ENCODE measurements at regions not wholly inside any gene's neighbourhood (a gene's known extent, or its start where the extent isn't known, plus 50 kb on each side); places are given as distances from the start of the nearest gene placed in this dataset.

DNA sequence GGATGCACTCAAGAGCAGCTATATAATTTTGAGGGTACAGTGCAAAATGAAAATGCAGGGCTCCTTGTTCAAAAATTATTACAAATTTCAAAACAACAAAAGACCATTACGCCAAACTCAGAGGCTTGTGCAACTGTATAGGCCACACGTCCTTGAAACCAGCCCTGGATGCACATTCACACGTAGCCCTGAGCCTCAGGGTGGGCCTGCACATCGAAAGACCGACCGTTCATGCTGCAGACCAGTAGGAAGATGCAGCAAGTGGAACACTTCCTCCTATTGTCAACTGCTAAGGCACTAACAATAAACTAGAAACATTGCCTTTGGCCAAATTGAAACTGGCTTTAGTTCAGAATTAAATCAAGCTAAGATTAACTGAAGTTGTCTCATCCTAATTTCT, 174.7 kb downstream of the SHOX2 start:
- 23% methylated on average over 6 of the region's 6 CpGs for WGBS (ENCODE audit: missing lambda C conversion rate)
- CTCF ChIA-PET = interaction anchor here (0.9 kb wide), 1 partner anchor 312 kb away, joined by 3 read pairs; no protein-coding TSS in a partner anchor
- Histone ChIP-seq H3K9me3 (no peaks in the 10 kb centered on the region), H3K27ac (no peak overlapping the region), H3K4me3 (no peak overlapping the region), H3K4me2 (no peak overlapping the region), H3K4me1 (no peaks in the 10 kb centered on the region)
- TF ChIP-seq FOSL2 (IDR thresholded peaks at IDR 0.05) = no peak
- no peak for TF ChIP-seq FOSL2 (CRISPR knock-in tag; IDR thresholded peaks at IDR 0.05)
- TF ChIP-seq ZNF302 (CRISPR knock-in tag; IDR thresholded peaks at IDR 0.05) = no peak
- TF ChIP-seq, protein P1, sequence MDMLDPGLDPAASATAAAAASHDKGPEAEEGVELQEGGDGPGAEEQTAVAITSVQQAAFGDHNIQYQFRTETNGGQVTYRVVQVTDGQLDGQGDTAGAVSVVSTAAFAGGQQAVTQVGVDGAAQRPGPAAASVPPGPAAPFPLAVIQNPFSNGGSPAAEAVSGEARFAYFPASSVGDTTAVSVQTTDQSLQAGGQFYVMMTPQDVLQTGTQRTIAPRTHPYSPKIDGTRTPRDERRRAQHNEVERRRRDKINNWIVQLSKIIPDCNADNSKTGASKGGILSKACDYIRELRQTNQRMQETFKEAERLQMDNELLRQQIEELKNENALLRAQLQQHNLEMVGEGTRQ (IDR thresholded peaks at IDR 0.05) = no peak
- no peak for TF ChIP-seq NPAS2 (CRISPR knock-in tag; IDR thresholded peaks at IDR 0.05; ENCODE audit: borderline replicate concordance)
- TF ChIP-seq, protein P2, sequence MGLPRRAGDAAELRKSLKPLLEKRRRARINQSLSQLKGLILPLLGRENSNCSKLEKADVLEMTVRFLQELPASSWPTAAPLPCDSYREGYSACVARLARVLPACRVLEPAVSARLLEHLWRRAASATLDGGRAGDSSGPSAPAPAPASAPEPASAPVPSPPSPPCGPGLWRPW (IDR thresholded peaks at IDR 0.05) = no peak
- no peak for TF ChIP-seq TP53 (CRISPR knock-in tag; IDR thresholded peaks at IDR 0.05)
- TF ChIP-seq, protein P3, sequence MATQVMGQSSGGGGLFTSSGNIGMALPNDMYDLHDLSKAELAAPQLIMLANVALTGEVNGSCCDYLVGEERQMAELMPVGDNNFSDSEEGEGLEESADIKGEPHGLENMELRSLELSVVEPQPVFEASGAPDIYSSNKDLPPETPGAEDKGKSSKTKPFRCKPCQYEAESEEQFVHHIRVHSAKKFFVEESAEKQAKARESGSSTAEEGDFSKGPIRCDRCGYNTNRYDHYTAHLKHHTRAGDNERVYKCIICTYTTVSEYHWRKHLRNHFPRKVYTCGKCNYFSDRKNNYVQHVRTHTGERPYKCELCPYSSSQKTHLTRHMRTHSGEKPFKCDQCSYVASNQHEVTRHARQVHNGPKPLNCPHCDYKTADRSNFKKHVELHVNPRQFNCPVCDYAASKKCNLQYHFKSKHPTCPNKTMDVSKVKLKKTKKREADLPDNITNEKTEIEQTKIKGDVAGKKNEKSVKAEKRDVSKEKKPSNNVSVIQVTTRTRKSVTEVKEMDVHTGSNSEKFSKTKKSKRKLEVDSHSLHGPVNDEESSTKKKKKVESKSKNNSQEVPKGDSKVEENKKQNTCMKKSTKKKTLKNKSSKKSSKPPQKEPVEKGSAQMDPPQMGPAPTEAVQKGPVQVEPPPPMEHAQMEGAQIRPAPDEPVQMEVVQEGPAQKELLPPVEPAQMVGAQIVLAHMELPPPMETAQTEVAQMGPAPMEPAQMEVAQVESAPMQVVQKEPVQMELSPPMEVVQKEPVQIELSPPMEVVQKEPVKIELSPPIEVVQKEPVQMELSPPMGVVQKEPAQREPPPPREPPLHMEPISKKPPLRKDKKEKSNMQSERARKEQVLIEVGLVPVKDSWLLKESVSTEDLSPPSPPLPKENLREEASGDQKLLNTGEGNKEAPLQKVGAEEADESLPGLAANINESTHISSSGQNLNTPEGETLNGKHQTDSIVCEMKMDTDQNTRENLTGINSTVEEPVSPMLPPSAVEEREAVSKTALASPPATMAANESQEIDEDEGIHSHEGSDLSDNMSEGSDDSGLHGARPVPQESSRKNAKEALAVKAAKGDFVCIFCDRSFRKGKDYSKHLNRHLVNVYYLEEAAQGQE (IDR thresholded peaks at IDR 0.05) = no peak
- no peak for ATAC-seq
- no peak for DNase-seq (ENCODE audit: low read depth in 1 of 2, low spot score in 1 of 2)
- FAIRE-seq = peak; percentile 18
- POLR2A ChIA-PET = no interaction called here

DNA sequence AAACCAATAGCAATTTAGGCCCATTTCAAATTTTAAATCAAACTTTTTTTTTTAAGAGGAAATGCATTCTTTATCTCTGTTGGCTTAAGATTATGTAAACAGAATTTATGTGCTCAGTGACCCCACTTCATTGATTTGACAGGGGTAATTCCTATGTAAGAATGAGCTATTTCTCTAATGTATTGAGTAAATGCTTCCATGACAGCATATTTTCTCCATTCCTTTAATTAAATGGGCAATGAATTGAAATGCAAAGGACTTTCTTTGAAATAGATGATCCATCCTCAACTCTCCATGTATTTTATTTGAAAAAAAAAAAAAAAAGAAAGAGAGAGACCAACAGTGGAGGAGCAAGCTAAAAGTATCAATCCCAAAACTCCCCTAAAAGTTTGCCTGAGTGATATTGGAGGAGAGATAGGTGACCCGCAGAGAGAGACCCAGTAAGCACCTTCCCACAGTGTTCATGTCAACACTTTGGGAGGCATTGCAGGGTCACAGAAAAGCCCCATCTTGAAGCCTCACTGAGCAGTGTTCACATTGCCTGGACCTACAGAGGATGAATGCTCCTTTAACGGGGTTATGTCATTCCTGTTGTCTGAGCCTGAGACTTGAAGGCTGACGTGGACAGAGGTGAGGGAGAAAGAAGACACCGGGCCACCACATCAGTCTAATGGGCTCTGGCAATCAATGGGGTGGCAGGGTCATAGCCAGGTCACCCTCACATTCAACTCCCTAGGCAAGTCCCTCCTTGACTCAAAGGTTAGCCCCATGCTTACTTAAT, 176.0 kb downstream of the SHOX2 start:
- FAIRE-seq = no peak
- no peak for DNase-seq (ENCODE audit: low read depth in 1 of 2, low spot score in 1 of 2)
- ChIA-PET CTCF (no interaction called here), POLR2A (no interaction called here)
- no peak for ATAC-seq
- 52% methylated on average over 4 of the region's 4 CpGs for WGBS (ENCODE audit: missing lambda C conversion rate)
- TF ChIP-seq HMGXB4 (CRISPR knock-in tag; IDR thresholded peaks at IDR 0.05; ENCODE audit: borderline replicate concordance) (no peak), BCL3 (IDR thresholded peaks at IDR 0.05) (no peak), SREBF2 (IDR thresholded peaks at IDR 0.05) (no peak), CBX8 (IDR thresholded peaks at IDR 0.05) (no peak), ATOH8 (CRISPR knock-in tag; IDR thresholded peaks at IDR 0.05; ENCODE audit: low read depth) (no peak)
- Histone ChIP-seq H3K4me3 (no peak overlapping the region), H3K4me1 (no peaks in the 10 kb centered on the region), H3K9me3 (no peaks in the 10 kb centered on the region), H3K4me2 (no peak overlapping the region), H3K27ac (no peak overlapping the region)
